AG08396 (cell line): ENCODE measurements at regions not wholly inside any gene's neighbourhood (a gene's known extent, or its start where the extent isn't known, plus 50 kb on each side); places are given as distances from the start of the nearest gene placed in this dataset.
"Not testable (repeated sequence)": the region's sequence is repeated elsewhere in the genome, so short reads cannot be mapped to it uniquely, and the experiment has no call there.

Experiments used
- DNase-seq: peaks from one replicate; pipeline ENCODE4 v3.0.0; 2012; ENCODE audit warnings: low spot score, mixed read lengths

DNA sequence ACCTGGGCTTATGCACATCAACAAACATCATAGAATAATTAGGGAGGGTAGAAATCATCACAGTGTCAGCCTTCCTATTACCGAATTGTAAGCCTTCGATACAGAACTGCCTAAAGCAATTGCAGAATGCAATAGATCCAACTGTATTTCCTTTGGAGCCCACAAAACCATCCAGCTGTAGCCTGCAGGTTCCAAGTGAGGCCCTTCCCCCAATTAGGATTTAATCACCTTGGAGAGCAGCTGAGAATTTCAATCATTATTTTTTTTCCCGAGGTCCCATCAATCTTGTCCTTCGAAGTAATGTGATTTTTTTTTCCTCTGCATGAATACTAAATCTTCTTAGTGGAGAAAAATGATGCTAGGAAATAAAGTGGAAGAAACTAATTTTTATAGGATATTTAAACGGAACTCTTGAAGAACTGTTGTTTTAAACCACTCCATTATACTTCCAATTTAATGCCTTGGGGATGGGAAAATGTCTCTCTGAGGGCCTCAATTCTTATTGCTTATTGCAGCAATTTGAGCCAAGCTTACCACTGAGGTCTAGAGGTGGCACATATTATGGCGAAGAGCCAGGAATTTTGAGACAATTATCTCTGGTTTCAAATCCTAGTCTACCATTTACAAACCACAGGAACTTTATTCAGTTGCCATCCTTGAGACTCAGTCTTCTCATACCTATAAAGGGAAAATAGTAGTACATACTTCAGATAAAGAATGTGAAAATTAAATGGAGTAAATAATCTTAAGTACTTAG lies 953.4 kb upstream of the IGFBP7 start:
- DNase-seq = no peak

DNA sequence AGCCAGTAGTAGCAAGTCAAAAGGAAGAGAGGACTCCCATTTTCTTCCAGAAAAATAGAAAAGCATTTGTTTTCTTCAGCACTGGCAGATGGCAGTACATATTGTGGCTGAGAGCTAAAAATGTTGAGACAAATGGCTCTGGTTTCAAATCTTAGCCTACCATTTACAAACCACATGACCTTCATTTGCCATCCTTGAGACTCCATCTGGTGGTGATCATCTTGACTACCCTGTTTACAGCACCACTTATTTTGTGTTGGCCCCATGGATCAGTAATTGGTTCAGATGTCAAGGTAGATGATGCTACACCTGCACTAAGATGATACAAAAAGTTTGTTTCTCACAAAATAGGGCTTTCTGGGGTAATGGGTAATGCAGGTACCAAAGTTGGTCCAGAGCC lies 951.8 kb upstream of the IGFBP7 start:
- no peak for DNase-seq

DNA sequence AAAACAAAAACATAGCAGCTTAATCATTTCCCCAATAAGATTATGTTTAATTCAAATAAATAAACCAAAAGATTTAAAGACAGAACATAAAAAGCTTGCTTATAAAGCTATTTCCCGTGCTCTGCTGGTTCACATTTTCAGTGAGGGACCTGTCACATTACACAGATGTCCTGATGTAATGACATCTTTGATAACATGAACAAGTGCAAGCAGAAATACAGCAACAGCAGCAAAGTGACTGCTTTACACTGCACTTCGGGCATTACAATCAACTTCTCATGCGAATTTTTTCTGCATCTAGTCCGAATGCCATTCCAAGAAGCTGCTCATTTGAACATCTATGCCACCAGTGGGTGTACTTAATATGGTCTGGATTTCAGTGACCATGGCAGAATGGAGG lies 940.3 kb upstream of the IGFBP7 start:
- no peak for DNase-seq

DNA sequence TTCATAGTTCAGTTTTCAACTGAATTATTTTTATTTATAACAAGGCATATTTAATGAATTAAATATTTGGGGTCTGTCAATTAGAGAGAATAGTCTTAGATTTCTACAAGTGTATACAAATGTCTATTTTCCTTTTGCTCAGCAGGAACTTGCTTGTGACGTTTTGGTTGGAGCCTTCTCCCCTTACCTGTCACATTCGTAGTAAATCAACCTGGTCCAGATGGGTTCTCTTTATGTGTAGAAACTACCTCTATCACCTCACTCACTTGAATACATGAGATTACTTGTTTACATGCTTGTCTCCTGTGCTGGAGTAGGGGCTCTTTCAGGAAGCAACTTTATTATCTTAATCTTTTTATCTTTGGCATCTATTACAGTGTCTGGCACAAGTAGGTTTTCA lies 938.3 kb upstream of the IGFBP7 start:
- no peak for DNase-seq

DNA sequence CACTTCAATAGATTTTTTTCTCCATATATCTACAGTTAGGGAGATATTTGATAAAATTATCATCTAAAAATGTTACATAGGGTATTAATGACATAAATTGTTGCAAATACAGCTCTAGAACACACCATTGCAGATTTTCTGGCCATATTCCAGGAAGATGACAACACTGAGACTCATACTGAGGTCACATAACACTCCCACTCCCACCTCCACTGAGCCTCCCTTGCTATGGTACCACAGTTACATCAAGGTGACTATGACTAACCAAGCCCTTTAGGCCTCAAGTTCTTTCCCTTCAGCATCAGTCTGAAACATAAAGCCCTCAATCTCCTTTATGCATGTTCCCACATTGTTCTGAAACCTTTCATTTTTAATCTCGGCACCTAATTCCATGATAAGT lies 932.0 kb upstream of the IGFBP7 start:
- no peak for DNase-seq

DNA sequence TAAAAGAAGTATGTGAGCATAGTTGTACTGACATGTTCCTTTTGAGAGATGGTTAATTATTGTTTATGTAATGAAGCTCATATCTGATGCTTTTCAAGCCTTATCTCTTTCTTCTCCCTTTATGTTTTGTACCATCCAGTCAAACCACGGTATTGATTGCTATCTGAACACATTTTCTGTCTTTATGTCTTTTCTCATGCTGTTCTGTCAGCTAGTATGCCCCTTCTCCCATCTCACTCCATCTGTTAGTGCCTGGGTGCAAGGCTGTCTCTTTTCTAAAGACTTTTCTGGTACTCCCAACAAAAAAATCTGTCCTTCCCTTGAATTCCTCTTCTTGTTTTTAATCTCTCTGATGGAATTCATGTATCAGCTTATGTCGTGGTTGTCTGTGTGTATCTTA lies 883.8 kb upstream of the IGFBP7 start:
- no peak for DNase-seq

DNA sequence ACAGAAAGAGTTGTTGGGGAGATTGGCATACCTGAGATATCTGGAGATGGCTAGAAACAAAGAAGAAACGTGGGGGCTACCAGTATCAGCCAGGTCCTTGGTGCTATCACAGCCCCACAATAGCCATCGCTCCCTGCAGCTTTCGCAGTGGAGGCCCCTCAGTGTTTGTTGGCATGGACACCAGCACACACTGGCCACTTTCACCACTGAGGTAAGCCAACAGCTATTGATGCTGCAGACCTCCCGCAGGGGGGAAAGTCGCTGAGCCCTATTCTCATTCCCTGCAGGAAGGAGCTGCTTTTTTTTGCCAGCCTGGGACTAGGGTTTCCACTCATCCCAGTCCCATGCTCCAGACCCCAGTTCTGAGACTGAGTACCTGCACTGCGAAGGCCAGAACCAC lies 879.2 kb upstream of the IGFBP7 start:
- no peak for DNase-seq

DNA sequence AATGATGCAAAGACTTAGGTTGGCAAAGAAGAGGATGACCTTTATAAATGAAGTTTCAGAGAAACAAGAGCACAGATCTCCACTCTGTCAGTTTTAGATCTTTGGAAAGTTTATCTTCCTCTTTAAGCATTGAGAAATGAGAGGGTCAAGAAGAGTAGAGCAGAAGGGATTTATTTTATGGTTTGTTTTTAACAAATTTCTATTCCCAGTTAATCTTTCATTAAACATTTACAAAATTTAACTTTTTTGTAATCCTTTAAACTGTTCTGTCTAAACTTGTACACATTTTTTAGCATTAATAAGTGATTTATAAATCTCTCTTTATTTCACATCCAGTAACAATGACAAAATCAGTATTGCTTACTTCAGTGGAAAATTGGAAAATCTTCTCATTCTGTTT lies 875.0 kb upstream of the IGFBP7 start:
- DNase-seq = no peak

DNA sequence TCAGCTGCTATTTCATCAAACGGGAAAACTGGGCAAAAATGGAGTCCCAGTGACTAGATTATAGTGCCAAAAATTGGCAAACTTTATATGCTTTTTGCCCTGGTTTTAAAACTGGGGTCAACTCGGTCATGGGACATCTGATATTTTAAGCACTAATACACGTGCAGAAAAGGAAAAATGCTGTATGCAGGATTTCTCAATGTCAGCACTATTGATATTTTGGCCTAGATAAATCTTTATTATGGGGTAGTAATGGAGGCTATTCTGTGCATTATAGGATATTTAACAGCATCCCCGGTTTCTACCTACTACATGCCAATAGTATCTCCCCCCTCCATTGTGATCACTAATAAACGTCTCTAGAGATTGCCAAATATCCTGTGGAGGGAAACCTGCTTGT lies 870.9 kb upstream of the IGFBP7 start:
- DNase-seq = no peak

DNA sequence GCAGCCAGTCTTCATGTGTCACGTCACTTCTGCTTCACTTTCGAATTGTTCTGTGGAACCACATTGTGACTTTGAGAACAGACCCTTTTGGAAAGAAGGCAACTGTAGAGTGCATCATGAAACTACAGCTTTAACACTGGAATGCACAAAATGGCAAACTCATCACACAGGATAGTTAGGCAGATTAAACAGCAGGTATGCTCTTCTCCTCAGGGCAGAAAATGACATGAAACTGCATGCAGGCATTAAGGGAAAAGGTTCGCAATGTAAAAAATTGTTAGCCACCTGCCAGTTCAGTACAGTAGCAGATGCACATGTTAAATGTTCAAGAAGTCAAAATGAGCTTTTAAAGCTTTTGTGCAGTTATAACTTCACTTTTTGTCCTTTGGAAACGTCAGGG lies 864.6 kb upstream of the IGFBP7 start:
- DNase-seq = no peak

DNA sequence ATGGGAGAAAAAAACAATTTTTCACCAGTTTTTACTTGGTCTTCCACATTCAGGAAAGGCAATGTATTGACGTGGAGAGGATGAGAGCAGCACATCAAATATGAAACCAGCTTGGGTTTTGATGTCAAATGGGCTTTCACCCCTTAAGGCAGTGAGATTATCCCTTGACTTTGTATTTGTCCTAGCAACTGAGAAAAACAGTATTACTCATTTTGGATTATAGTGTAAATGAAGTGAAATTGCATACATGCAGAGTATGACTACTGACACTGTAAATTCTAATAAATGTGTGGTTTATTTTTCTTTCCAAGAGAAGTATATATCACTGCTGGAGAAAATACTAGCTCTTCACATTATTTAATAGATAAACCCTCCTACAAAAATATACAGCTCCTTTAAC lies 863.6 kb upstream of the IGFBP7 start:
- no peak for DNase-seq

DNA sequence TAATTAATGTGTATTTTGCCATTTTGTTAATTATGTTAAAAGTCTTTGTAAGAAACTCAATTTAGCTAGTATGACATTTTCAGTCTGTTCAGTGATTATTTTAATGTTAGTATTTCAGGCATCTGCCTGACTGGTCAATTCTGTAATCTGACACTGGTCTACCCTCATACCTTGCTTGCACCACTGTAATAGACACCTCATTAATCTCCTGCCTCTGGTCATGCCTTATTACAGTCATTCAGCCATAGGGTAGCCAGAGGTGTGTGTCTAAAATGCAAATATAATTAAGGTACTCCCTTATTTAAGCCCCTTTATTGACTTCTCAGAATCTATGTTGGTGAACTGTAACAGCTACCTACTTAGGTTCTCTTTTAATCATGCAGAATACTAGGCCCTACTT lies 861.1 kb upstream of the IGFBP7 start:
- DNase-seq = no peak

DNA sequence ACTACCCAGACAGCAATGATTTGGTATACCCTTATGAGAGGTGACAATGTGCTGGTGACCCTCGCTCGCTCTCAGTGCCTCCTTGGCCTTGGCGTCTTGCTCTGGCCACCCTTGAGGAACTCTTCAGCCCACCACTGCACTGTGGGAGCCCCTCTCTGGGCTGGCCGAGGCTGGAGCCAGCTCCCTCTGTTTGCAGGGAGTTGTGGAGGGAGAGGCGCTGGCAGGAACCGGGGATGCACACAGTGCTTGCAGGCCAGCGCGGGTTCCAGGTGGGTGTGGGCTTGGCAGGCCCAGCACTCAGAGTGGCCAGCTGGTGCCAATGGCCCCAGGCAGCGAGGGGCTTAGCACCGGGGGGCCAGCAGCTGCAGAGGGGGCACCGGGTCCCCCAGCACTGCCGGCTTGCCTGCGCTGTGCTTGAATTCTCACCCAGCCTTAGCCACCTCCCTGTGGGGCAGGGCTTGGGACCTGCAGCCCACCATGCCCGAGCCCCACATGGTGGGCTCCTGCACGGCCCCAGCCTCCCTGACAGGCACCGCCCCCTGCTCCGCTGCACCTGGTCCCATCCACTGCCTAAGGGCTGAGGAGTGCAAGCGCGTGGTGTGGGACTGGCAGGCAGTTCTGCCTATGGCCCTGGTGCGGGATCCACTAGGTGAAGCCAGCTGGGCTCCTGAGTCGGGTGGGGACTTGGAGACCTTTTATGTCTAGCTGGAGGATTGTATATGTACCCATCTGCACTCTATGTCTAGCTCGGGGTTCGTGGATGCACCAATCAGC lies 857.0 kb upstream of the IGFBP7 start:
- DNase-seq = no peak

DNA sequence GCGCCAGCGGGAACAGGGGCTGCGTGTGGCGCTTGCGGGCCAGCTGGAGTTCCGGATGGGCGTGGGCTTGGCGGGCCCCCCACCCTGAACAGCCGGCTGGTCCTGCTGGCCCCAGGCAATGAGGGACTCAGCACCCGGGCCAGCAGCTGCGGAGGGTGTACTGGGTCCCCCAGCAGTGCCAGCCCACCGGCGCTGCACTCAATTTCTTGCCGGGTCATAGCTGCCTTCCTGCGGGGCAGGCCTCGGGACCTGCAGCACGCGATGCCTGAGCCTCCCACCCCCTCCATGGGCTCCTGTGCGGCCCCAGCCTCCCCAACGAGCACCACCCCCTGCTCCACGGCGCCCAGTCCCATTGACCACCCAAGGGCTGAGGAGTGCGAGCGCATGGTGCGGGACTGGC lies 855.2 kb upstream of the IGFBP7 start:
- not testable (repeated sequence) for DNase-seq

DNA sequence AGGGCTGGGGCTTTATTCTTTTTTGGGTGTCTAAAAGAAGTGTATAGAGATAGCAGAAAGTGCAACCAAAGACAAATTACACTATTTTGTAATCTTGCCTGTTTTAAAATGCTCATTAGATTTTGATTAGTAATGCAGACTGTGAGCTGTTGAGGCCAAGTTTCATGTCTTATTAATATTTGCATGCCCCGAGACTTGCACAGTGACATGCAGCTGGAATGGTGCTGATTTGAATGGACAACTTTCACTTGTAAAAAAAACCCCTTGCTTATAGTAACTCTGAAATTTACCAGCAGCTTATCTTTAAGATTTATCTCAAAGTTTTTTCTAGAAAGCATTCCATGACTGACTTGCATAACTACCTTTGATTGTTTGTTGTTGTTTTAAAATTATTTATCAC lies 835.1 kb upstream of the IGFBP7 start:
- no peak for DNase-seq

DNA sequence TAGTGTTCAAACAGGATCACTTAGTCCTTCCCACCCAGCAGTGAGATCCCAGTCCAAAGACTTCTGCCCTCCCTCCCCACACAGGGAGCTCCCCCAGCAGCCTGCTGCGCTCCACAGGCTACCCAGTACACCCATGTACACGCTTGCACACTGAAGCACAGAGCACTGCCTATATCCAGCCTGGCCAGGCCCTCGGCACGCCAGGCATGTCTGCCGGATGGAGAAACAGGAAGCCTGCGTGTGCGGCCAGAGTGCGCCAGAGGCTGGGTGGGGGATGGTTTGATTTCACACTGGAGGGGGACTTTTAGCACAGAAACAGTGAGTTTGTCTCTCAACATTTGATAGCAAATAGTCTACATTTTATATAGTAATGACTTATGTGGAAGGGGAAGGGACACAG lies 833.5 kb upstream of the IGFBP7 start:
- DNase-seq = no peak

DNA sequence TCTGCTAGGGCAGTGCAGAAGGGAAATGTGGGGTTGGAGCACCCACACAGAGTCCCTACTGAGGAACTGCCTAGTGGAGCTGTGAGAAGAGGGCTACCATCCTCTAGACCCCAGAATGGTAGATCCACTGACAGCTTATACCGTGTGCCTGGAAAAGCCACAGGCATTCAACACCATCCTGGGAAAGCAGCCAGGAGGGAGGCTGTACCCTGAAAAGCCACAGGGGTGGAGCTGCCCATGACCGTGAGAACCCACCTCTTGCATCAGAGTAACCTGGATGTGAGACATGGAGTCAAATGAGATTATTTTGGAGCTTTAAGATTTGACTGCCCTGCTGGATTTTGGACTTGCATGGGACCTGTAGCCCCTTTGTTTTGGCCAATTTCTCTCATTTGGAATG lies 827.1 kb upstream of the IGFBP7 start:
- not testable (repeated sequence) for DNase-seq

DNA sequence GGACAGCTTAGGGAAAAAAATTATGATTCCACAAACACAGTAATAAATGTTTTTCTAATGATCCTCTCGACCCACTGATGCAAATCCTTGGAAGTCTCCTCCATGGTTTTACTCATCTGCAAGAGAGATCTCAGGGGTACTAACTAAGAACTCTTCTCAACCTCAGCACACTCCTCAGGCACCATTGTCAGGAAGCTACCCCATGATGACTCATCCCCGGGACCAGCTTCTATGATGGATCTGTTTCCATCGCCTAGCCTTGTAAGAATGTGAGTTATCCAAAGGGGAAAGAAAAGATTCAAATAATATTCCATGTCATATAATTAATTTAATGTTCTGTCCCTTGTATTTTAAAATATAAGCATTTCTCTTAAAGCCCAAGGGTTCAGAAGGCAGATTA lies 816.1 kb upstream of the IGFBP7 start:
- no peak for DNase-seq

DNA sequence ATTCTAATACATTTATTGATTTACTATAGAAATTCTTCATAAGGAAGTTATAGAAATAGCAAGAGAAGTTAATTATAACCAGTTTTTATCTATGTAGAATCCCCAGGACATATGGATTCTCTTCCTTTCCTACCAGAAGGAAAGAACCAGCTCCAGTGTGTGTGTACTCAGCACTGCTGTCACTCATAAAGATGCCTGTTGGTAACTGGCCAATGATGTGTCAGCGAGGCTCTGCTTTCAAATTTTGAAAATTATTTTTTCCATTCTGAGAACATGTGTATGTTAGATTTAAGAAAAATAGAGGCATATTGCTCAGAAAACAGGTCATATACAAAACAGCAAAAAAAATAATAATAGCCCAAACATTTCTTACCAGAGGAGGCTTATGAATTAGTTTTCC lies 814.8 kb upstream of the IGFBP7 start:
- DNase-seq = no peak

DNA sequence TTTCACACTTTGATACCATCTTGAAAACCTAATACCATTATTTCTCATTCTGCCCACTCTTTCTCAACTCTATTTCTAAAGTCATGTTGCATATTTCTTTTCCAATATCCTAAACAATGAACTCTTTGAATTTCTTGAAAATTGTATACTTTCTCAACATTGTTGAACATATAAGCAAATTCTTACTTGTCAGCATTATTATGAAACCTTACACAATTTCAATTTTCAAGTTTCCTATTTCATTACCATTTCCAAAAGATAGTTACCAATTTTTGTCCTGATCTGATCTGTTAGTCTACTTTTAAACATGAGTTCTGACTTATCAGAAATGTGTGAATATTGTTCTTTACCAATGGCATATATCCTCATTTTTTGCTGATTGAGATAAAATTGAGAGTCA lies 806.3 kb upstream of the IGFBP7 start:
- DNase-seq = no peak

DNA sequence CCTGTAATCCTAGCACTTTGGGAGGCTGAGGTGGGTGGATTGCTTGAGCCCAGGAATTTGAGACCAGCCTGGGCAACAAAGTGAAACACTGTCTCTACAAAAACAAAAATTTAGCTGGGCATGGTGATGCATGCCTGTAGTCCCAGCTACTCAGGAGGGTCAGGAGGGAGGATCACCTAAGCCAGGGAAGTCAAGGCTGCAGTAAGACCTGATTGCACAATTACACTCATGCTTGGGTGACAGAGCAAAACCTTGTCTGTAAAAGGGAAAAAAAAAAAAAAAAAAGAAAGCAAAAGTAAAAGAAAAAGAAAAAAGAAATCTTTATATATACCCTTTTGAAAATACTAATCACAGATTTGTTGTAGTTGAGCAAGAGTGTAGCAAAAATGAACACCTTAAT lies 801.0 kb upstream of the IGFBP7 start:
- no peak for DNase-seq

DNA sequence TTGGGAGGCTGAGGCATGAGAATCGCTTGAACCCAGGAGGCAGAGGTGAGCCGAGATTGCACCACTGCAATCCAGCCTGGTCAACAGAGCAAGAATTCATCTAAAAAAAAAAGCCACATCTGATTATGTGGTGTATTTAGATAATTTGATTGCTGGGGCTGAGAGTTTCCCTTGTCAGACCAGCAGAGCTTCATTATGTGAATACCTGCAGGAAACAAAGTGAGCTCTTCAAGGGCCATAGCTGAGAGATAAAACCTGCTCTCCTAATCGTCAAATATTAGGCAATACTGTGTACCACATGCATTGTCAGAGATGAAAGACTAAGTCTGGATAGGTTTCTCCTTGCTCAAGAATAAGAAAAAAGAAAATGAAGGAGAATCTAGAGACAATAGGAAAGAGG lies 800.0 kb upstream of the IGFBP7 start:
- no peak for DNase-seq

DNA sequence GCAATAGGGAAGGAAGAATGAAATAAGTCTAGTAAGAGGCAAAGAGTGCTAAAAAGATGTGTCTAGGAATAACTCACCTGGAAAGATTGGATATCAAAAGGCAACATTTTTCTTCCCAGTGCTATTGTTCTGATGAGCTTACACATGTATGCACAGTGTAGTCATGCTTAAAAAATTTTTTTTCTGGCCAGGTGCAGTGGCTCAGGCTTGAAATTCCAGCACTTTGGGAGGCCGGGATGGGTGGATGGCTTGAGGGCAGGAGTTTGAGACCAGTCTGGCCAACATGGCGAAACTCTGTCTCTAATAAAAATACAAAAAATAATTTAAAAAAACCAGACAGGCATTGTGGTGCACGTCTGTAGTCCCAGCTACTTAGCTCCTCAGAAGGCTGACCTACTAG lies 795.8 kb upstream of the IGFBP7 start:
- DNase-seq = no peak

DNA sequence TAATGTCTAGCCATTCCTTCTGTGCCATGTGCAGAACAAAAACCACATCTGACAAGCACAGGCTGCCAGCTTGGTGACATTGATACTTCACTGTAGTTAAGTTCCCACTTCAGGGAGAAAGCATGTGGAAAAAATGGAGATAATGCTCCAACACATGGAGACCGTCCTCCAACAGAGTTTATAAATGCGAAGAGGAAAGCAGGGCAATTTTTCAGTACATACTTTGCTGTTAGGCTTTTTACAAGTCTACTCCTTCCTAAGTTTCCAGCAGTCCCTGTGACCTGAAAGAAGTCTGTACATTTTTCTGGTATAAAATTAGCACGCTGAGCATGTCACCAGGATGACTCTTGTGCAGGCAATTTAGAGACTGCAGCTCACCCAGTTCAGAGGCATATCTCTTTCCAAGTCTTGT lies 766.9 kb upstream of the IGFBP7 start:
- no peak for DNase-seq
